ENCODE measurements at regions not wholly inside any gene's neighbourhood (a gene's known extent, or its start where the extent isn't known, plus 50 kb on each side); places are given as distances from the start of the nearest gene placed in this dataset.
A peak's percentile ranks its signal among the peaks of the same experiment; 100 is the strongest.

DNA sequence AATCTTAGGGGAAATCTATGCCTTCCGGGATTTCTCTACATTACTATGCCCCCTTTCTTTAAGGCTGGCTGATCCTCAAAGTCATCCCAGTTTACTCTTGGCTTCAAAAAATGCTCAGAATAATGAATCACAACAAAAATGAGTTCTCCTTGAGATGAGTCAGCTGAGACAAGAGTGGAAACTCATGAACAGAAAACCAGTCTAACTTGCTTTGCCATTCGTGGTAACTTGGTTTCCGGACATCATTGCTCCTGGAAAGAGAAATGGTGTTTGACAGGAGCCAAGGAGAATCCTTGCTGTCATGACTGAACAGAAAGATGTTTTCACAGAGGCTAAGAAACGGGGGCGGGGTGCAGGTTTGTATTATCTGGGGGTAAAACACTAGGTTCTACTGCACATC is 435.6 kb upstream of the DYNLRB2 start:
- Mint-ChIP-seq H3K27me3 (ENCODE audit: unreplicated experiment) (peaks cover 4% of the 10 kb centered on the region), H3K9me3 (ENCODE audit: unreplicated experiment) (peaks cover 4% of the 10 kb centered on the region), H3K27ac (ENCODE audit: unreplicated experiment) (no peak overlapping the region), H3K4me3 (ENCODE audit: unreplicated experiment) (no peak overlapping the region), H3K36me3 (ENCODE audit: unreplicated experiment) (no peaks in the 10 kb centered on the region), H3K4me1 (ENCODE audit: unreplicated experiment) (peaks cover 9% of the 10 kb centered on the region)
- TF ChIP-seq, protein P1, sequence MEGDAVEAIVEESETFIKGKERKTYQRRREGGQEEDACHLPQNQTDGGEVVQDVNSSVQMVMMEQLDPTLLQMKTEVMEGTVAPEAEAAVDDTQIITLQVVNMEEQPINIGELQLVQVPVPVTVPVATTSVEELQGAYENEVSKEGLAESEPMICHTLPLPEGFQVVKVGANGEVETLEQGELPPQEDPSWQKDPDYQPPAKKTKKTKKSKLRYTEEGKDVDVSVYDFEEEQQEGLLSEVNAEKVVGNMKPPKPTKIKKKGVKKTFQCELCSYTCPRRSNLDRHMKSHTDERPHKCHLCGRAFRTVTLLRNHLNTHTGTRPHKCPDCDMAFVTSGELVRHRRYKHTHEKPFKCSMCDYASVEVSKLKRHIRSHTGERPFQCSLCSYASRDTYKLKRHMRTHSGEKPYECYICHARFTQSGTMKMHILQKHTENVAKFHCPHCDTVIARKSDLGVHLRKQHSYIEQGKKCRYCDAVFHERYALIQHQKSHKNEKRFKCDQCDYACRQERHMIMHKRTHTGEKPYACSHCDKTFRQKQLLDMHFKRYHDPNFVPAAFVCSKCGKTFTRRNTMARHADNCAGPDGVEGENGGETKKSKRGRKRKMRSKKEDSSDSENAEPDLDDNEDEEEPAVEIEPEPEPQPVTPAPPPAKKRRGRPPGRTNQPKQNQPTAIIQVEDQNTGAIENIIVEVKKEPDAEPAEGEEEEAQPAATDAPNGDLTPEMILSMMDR (IDR thresholded peaks at IDR 0.05), result no peak
- DNase-seq (ENCODE audit: extremely low spot score, unreplicated experiment), result no peak

DNA sequence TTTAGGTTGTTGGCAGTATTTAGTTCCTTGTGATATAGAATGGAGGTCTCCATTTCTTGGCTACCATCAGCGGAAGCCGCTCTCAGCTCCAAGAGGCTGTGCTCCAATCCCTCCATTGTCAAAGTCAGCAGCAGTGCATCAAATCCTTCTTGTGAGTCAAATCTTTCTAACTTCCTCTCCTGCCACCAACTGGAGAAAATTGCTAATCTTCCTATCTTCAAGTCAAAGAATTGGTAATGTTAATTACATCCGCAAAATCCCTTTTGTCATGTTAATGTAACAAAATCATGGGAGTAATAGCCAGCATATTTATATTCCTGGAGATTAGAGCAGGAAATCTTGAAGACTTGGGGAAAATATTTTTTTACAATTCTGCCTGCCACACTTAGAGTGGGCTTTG is 436.4 kb upstream of the DYNLRB2 start:
- peaks cover 4% of the 10 kb centered on the region for H3K27me3 Mint-ChIP-seq (ENCODE audit: unreplicated experiment)
- TF ChIP-seq, protein P1 (IDR thresholded peaks at IDR 0.05), result peak; percentile 16
- H3K4me3 Mint-ChIP-seq (ENCODE audit: unreplicated experiment), result no peak overlapping the region
- DNase-seq (ENCODE audit: extremely low spot score, unreplicated experiment), result no peak
- no peak overlapping the region for H3K27ac Mint-ChIP-seq (ENCODE audit: unreplicated experiment)
- peaks cover 4% of the 10 kb centered on the region for H3K9me3 Mint-ChIP-seq (ENCODE audit: unreplicated experiment)
- no peaks in the 10 kb centered on the region for H3K36me3 Mint-ChIP-seq (ENCODE audit: unreplicated experiment)
- peaks cover 11% of the 10 kb centered on the region for H3K4me1 Mint-ChIP-seq (ENCODE audit: unreplicated experiment)

DNA sequence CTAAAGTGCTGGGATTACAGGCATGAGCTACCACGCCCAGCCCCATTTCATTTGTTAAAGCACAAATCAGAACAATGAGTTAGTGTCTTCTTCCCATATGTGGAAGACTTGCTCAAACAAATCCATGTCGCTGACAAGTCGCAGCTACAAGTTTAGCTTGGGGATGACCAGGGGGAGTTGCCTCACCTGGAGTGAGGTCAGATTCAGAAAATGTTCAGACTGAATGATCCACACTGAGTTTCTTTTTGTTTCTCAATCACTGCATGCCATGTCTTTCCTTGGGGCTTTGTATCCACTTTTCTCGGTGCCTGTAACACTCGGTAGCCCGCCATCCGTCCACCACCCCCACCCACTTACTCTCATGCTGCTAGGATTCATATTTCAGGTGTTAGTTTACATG is 437.3 kb upstream of the DYNLRB2 start:
- peaks cover 9% of the 10 kb centered on the region for H3K9me3 Mint-ChIP-seq (ENCODE audit: unreplicated experiment)
- peaks cover 4% of the 10 kb centered on the region for H3K27me3 Mint-ChIP-seq (ENCODE audit: unreplicated experiment)
- TF ChIP-seq, protein P1 (IDR thresholded peaks at IDR 0.05), result no peak
- H3K4me3 Mint-ChIP-seq (ENCODE audit: unreplicated experiment), result no peak overlapping the region
- H3K27ac Mint-ChIP-seq (ENCODE audit: unreplicated experiment), result no peak overlapping the region
- no peaks in the 10 kb centered on the region for H3K36me3 Mint-ChIP-seq (ENCODE audit: unreplicated experiment)
- DNase-seq (ENCODE audit: extremely low spot score, unreplicated experiment), result no peak
- H3K4me1 Mint-ChIP-seq (ENCODE audit: unreplicated experiment), result peaks cover 11% of the 10 kb centered on the region

DNA sequence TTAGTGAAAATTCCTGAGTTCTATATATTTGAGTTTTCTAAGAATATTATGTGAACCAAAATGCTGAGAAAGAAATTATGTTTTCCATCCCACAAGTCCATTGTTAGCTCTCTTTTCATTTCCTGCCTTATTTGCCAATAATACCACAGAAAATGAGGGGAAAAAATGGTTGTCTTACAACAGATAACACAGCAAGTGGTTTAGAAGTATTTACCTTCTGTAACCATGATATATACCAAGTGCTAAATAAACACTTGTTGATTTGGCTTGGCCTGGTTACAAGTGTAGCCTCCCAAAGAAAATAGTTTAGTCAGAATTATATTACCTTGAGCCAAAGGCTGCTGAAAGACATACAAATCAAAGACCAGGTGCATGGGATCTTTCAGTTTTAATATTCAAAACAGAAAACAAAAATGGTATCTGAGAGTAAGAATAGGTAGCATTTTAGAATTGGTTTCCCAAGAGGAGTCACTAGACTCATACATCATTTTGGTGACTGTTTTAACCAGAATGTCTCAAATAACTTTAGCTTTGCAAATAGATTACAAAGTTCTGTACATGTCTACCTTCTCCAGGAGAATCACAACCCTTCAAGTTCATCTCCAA is 439.8 kb upstream of the DYNLRB2 start:
- no peak overlapping the region for H3K4me3 Mint-ChIP-seq (ENCODE audit: unreplicated experiment)
- peaks cover 11% of the 10 kb centered on the region for H3K4me1 Mint-ChIP-seq (ENCODE audit: unreplicated experiment)
- H3K9me3 Mint-ChIP-seq (ENCODE audit: unreplicated experiment), result peaks cover 18% of the 10 kb centered on the region
- peaks cover 4% of the 10 kb centered on the region for H3K27me3 Mint-ChIP-seq (ENCODE audit: unreplicated experiment)
- no peak for DNase-seq (ENCODE audit: extremely low spot score, unreplicated experiment)
- TF ChIP-seq, protein P1 (IDR thresholded peaks at IDR 0.05), result no peak
- no peaks in the 10 kb centered on the region for H3K36me3 Mint-ChIP-seq (ENCODE audit: unreplicated experiment)
- no peak overlapping the region for H3K27ac Mint-ChIP-seq (ENCODE audit: unreplicated experiment)

DNA sequence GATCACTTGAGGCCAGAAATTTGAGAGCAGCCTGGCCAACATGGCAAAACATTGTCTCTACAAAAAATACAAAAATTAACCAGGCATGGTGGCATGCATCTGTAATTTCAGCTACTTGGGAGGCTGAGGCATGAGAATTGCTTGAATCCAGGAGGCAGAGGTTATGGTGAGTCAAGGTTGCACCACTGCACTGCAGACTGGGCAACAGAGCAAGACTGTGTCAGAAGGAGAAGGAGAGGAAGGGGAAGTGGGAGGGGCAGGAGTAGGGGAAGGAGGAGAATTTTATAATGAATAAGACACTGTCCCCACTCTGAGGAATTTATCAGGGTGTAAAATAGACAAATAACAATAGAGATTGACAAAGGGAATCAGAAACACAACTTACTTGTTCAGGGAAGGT is 440.6 kb upstream of the DYNLRB2 start:
- H3K4me3 Mint-ChIP-seq (ENCODE audit: unreplicated experiment), result no peak overlapping the region
- DNase-seq (ENCODE audit: extremely low spot score, unreplicated experiment), result no peak
- H3K36me3 Mint-ChIP-seq (ENCODE audit: unreplicated experiment), result no peaks in the 10 kb centered on the region
- TF ChIP-seq, protein P1 (IDR thresholded peaks at IDR 0.05), result no peak
- H3K27ac Mint-ChIP-seq (ENCODE audit: unreplicated experiment), result no peak overlapping the region
- peaks cover 4% of the 10 kb centered on the region for H3K27me3 Mint-ChIP-seq (ENCODE audit: unreplicated experiment)
- H3K9me3 Mint-ChIP-seq (ENCODE audit: unreplicated experiment), result peaks cover 18% of the 10 kb centered on the region
- peaks cover 11% of the 10 kb centered on the region for H3K4me1 Mint-ChIP-seq (ENCODE audit: unreplicated experiment)

Measured in osteocyte (in vitro differentiated cells).